HCT116 (cell line): ENCODE measurements at regions not wholly inside any gene's neighbourhood (a gene's known extent, or its start where the extent isn't known, plus 50 kb on each side); places are given as distances from the start of the nearest gene placed in this dataset.

Experiments used
- ATAC-seq: fragments of 200-7000 bp; cut with Tn5 transposase; 2 replicates; pipeline ENCODE4 v1.9.1; 2020; ENCODE audit warnings: mild to moderate bottlenecking, moderate library complexity
- BruUV-seq: library from RNA; stranded (reverse); fragments of 400-500 nt; replicated peaks from 2 replicates; lab custom pipeline; 2021; lab: Mats Ljungman, UMichigan
- CTCF ChIA-PET: fragments of 300-600 bp; sonication (Branson Sonifier 250); formaldehyde crosslinking; loops from one replicate; lab custom pipeline; 2021; ENCODE audit warnings: antibody characterized with exemption; lab: Charles Lee
- POLR2A ChIA-PET: fragments of 300-600, 350-600 bp; sonication (Branson Sonifier 250); formaldehyde crosslinking; loops from one replicate; lab custom pipeline; 2021; ENCODE audit warnings: antibody characterized with exemption; lab: Charles Lee
- RAD21 ChIA-PET, 2 experiments: fragments of 300-600 bp; sonication (Branson Sonifier 250); formaldehyde crosslinking; loops; one replicate each; lab custom pipeline; 2023; ENCODE audit warnings: low total read pairs in 2 of 2; ENCODE audit not compliant: uncharacterized antibody in 2 of 2, unreplicated experiment in 2 of 2, low non-redundant PET in 1 of 2; lab: Charles Lee
- DNase-seq: peaks from one replicate; pipeline ENCODE4 v3.0.0-alpha.2; 2010; ENCODE audit warnings: low read depth, low spot score
- H2AFZ ChIP-seq: fragments of 200-600 bp; shearing (Covaris generic), sonication (generic); 2 replicates; pipeline ENCODE4 v1.6.1; 2017; ENCODE audit warnings: low read depth, mixed run types, mixed read lengths, antibody characterized with exemption, low read length; ENCODE audit not compliant: poor library complexity, severe bottlenecking
- H3K27ac ChIP-seq: 2 replicates; pipeline ENCODE4 v1.5.1; 2012; ENCODE audit warnings: low read depth, low read length
- H3K27me3 ChIP-seq: fragments of 200-600 bp; sonication (generic); 2 replicates; pipeline ENCODE4 v1.6.1; 2016; ENCODE audit warnings: mixed run types, low read length, mixed read lengths; ENCODE audit not compliant: insufficient read depth
- H3K36me3 ChIP-seq, 2 experiments: fragments of 200-500 bp in 1 of 2; fragments of 200-600 bp in 1 of 2; sonication (Bioruptor generic) in 1 of 2; sonication (generic) in 1 of 2; 2 replicates each; pipeline versions ENCODE4 v1.5.1 to v1.6.1; 2014 to 2016; ENCODE audit warnings: low read length in 2 of 2, inconsistent platforms in 1 of 2, mixed read lengths in 1 of 2, mixed run types in 1 of 2; ENCODE audit not compliant: insufficient read depth in 2 of 2, control insufficient read depth in 1 of 2
- H3K4me1 ChIP-seq, 2 experiments: fragments of 200-600 bp in 1 of 2; sonication (generic) in 1 of 2; 2 replicates each; pipeline versions ENCODE4 v1.5.1 to v1.6.1; 2012 to 2017; ENCODE audit warnings: low read length in 2 of 2, inconsistent platforms in 1 of 2, mild to moderate bottlenecking in 1 of 2, mixed read lengths in 1 of 2, mixed run types in 1 of 2, moderate library complexity in 1 of 2; ENCODE audit not compliant: insufficient read depth in 2 of 2, control insufficient read depth in 1 of 2
- H3K4me2 ChIP-seq: fragments of 200-600 bp; sonication (generic); 2 replicates; pipeline ENCODE4 v1.6.1; 2017; ENCODE audit warnings: mixed run types, low read length, mixed read lengths
- H3K4me3 ChIP-seq, 2 experiments: fragments of 200-600 bp in 1 of 2; sonication (generic) in 1 of 2; replicated peaks in 1 of 2; 2 replicates each; pipeline ENCODE4 v1.5.1; 2011 to 2016; ENCODE audit warnings: low read length in 2 of 2, control low read depth in 1 of 2, low read depth in 1 of 2, mild to moderate bottlenecking in 1 of 2, mixed read lengths in 1 of 2, mixed run types in 1 of 2
- H3K79me2 ChIP-seq: fragments of 200-600 bp; sonication (generic); 2 replicates; pipeline ENCODE4 v1.6.1; 2017; ENCODE audit warnings: mild to moderate bottlenecking, mixed run types, low read length, moderate library complexity, mixed read lengths; ENCODE audit not compliant: insufficient read depth
- H3K9ac ChIP-seq: fragments of 200-600 bp; sonication (generic); 2 replicates; pipeline ENCODE4 v1.6.1; 2016; ENCODE audit warnings: low read length, mixed read lengths
- H3K9me2 ChIP-seq: fragments of 200-600 bp; sonication (generic), shearing (Covaris generic); 2 replicates; pipeline ENCODE4 v1.6.1; 2017; ENCODE audit warnings: mixed run types, mild to moderate bottlenecking, moderate library complexity; ENCODE audit not compliant: insufficient read depth
- H3K9me3 ChIP-seq, 2 experiments: fragments of 200-500 bp in 1 of 2; fragments of 200-600 bp in 1 of 2; sonication (Bioruptor generic) in 1 of 2; sonication (generic) in 1 of 2; 2 replicates each; pipeline ENCODE4 v1.6.1; 2014 to 2017; ENCODE audit warnings: low read length in 2 of 2, mixed read lengths in 2 of 2, inconsistent platforms in 1 of 2, low read depth in 1 of 2, mild to moderate bottlenecking in 1 of 2, mixed run types in 1 of 2, moderate library complexity in 1 of 2; ENCODE audit not compliant: control insufficient read depth in 1 of 2, insufficient read depth in 1 of 2
- H4K20me1 ChIP-seq: fragments of 200-600 bp; sonication (generic), shearing (Covaris generic); 2 replicates; pipeline ENCODE4 v1.6.1; 2017; ENCODE audit warnings: mixed run types, mild to moderate bottlenecking, moderate library complexity; ENCODE audit not compliant: insufficient read depth
- ATF3 ChIP-seq: IDR thresholded peaks from 2 replicates; pipeline ENCODE4 v1.6.1; 2012
- CTCF ChIP-seq, 3 experiments: fragments of 200-600 bp in 1 of 3; sonication (generic) in 1 of 3; IDR thresholded peaks in 2 of 3; conservative IDR thresholded peaks in 1 of 3; 2 replicates each; pipeline ENCODE4 v1.5.1; 2012 to 2017; ENCODE audit warnings: low read depth in 2 of 3, low read length in 2 of 3, antibody characterized with exemption in 1 of 3, borderline replicate concordance in 1 of 3, control low read depth in 1 of 3, mild to moderate bottlenecking in 1 of 3, mixed read lengths in 1 of 3, mixed run types in 1 of 3, moderate library complexity in 1 of 3; ENCODE audit not compliant: insufficient read depth in 1 of 3
- EGR1 ChIP-seq: IDR thresholded peaks from 2 replicates; pipeline ENCODE4 v1.6.1; 2012; ENCODE audit warnings: low read depth
- ELF1 ChIP-seq: IDR thresholded peaks from 2 replicates; pipeline ENCODE4 v1.6.1; 2012; ENCODE audit warnings: low read depth, borderline replicate concordance
- EZH2 ChIP-seq: fragments of 200-600 bp; sonication (generic); IDR thresholded peaks from 2 replicates; pipeline ENCODE4 v1.6.1; 2017; ENCODE audit warnings: antibody characterized with exemption, mixed run types
- EZH2phosphoT487 ChIP-seq: fragments of 200-600 bp; IDR thresholded peaks from 2 replicates; pipeline ENCODE4 v1.6.1; 2018; ENCODE audit warnings: antibody characterized with exemption, borderline replicate concordance
- FOSL1 ChIP-seq: IDR thresholded peaks from 2 replicates; pipeline ENCODE4 v1.6.1; 2012; ENCODE audit warnings: low read depth
- JUND ChIP-seq: IDR thresholded peaks from 2 replicates; pipeline ENCODE4 v1.6.1; 2012
- MAX ChIP-seq: IDR thresholded peaks from 2 replicates; pipeline ENCODE4 v1.6.1; 2012
- POLR2A ChIP-seq: IDR thresholded peaks from 2 replicates; pipeline ENCODE4 v1.7.0; 2011; ENCODE audit warnings: borderline replicate concordance; ENCODE audit not compliant: insufficient read depth, insufficient read length; ENCODE audit errors: extremely low read depth
- RAD21 ChIP-seq: IDR thresholded peaks from 2 replicates; pipeline ENCODE4 v1.6.1; 2012; ENCODE audit warnings: low read depth, mild to moderate bottlenecking
- REST ChIP-seq: IDR thresholded peaks from 2 replicates; pipeline ENCODE4 v1.6.1; 2012; ENCODE audit warnings: low read depth
- SIN3A ChIP-seq: IDR thresholded peaks from 2 replicates; pipeline ENCODE4 v1.6.1; 2012; ENCODE audit warnings: low read depth
- SRF ChIP-seq: IDR thresholded peaks from 2 replicates; pipeline ENCODE4 v1.6.1; 2012; ENCODE audit warnings: low read depth
- TCF7L2 ChIP-seq: IDR thresholded peaks from 2 replicates; pipeline ENCODE4 v1.7.0; 2011; ENCODE audit warnings: borderline replicate concordance, inconsistent platforms; ENCODE audit not compliant: insufficient read depth, insufficient read length; ENCODE audit errors: extremely low read depth
- YY1 ChIP-seq: IDR thresholded peaks from 2 replicates; pipeline ENCODE4 v1.6.1; 2011; ENCODE audit warnings: low read length, low read depth, moderate library complexity, mild to moderate bottlenecking; ENCODE audit not compliant: insufficient replicate concordance; ENCODE audit errors: extremely low read depth
- intact Hi-C: fragments of 100-400 bp; cut with micrococcal nuclease; formaldehyde crosslinking; loops from 2 replicates; pipeline ENCODE4 v1.10.0; 2022

- RAD21 ChIA-PET = no interaction called here
Observed at GRCh38 chr4:79636991-79637390, 229.0 kb upstream of the GK2 start.

More at GRCh38 chr4:79636991-79637390, 229.0 kb upstream of the GK2 start:
- Histone ChIP-seq H3K9me3 (no peaks in the 10 kb centered on the region), H3K4me2 (no peak overlapping the region), H3K4me3 (no peak overlapping the region), H3K79me2 (no peaks in the 10 kb centered on the region), H3K4me1 (no peaks in the 10 kb centered on the region), H4K20me1 (no peaks in the 10 kb centered on the region), H3K27ac (no peak overlapping the region), H3K36me3 (no peaks in the 10 kb centered on the region), H3K27me3 (peaks cover 7% of the 10 kb centered on the region), H2AFZ (no peak overlapping the region), H3K9ac (no peak overlapping the region), H3K9me2 (no peaks in the 10 kb centered on the region)
- BruUV-seq = no TSS peak
- ATAC-seq = no peak
- CTCF ChIA-PET = no interaction called here
- TF ChIP-seq MAX (no peak), YY1 (no peak), SIN3A (no peak), ELF1 (no peak), REST (no peak), SRF (no peak), TCF7L2 (no peak), EGR1 (no peak), CTCF (IDR thresholded peaks at IDR 0.05 in 2 of 3, conservative IDR thresholded peaks at IDR 0.05 in 1 of 3; ENCODE audit: borderline replicate concordance in 1 of 3, insufficient read depth in 1 of 3, low read depth in 2 of 3, low read length in 2 of 3) (no peak), JUND (no peak), EZH2phosphoT487 (no peak), ATF3 (no peak), POLR2A (no peak), RAD21 (no peak), FOSL1 (no peak), EZH2 (no peak)
- POLR2A ChIA-PET = no interaction called here
- no peak for DNase-seq
- intact Hi-C loops = no loop called here
